ENCODE measurements at regions not wholly inside any gene's neighbourhood (a gene's known extent, or its start where the extent isn't known, plus 50 kb on each side); places are given as distances from the start of the nearest gene placed in this dataset.

- H2AFZ ChIP-seq (ENCODE audit: low read length): no peak overlapping the region
- no peak overlapping the region for H3K9ac ChIP-seq (replicated peaks in 1 of 4; ENCODE audit: extremely low read depth in 1 of 4, low read depth in 3 of 4, low read length in 3 of 4)
- no peak overlapping the region for H4K8ac ChIP-seq (ENCODE audit: extremely low read depth, insufficient read depth, low read length)
- no peaks in the 10 kb centered on the region for H3K79me2 ChIP-seq (ENCODE audit: control insufficient read depth in 1 of 2, insufficient read depth in 2 of 2, low read length in 2 of 2)
- no peak overlapping the region for H2BK120ac ChIP-seq (replicated peaks; ENCODE audit: low read depth, low read length)
- ChIA-PET CTCF (ENCODE audit: partially characterized antibody) (interaction anchor here (0.7 to 1.5 kb wide), 3 partner anchors 10 to 148 kb away, joined by 3 read pairs; no protein-coding TSS in a partner anchor), POLR2A (ENCODE audit: partially characterized antibody) (no interaction called here)
- no peak overlapping the region for H3K4ac ChIP-seq (replicated peaks; ENCODE audit: insufficient read length, low read depth, low read length)
- H2AK5ac ChIP-seq (ENCODE audit: low read depth, low read length): no peak overlapping the region
- no peaks in the 10 kb centered on the region for H3K36me3 ChIP-seq (ENCODE audit: control insufficient read depth in 2 of 4, insufficient read depth in 4 of 4, low read length in 3 of 4)
- H3K27ac ChIP-seq (ENCODE audit: low read depth, low read length): no peak overlapping the region
- no peaks in the 10 kb centered on the region for H3K79me1 ChIP-seq (ENCODE audit: low read depth, low read length)
- DNase-seq (ENCODE audit: low read depth in 1 of 2, low spot score in 2 of 2) (no peak), FAIRE-seq (no peak)
- no peak overlapping the region for H3K18ac ChIP-seq (ENCODE audit: extremely low read depth, low read length)
- no peaks in the 10 kb centered on the region for H3K23me2 ChIP-seq (ENCODE audit: low read depth, low read length)
- no peak for TF ChIP-seq ZNF274 (IDR thresholded peaks at IDR 0.05; ENCODE audit: borderline replicate concordance, extremely low read depth, low read length)
- TF ChIP-seq CEBPB (IDR thresholded peaks at IDR 0.05; ENCODE audit: low read depth, low read length): no peak
- no peak for TF ChIP-seq USF2 (IDR thresholded peaks at IDR 0.05; ENCODE audit: low read length)
- TF ChIP-seq RNF2 (IDR thresholded peaks at IDR 0.05; ENCODE audit: borderline replicate concordance, low read depth, low read length, missing control alignments, poor library complexity, severe bottlenecking): no peak
- TF ChIP-seq BCL11A (IDR thresholded peaks at IDR 0.05; ENCODE audit: low read depth in 2 of 2, low read length in 2 of 2): no peak
- TF ChIP-seq BACH1 (IDR thresholded peaks at IDR 0.05; ENCODE audit: low read length): no peak
- no peak for TF ChIP-seq TAF1 (IDR thresholded peaks at IDR 0.05; ENCODE audit: low read depth, low read length)
- TF ChIP-seq ASH2L (IDR thresholded peaks at IDR 0.05; ENCODE audit: low read length): no peak
- TF ChIP-seq SAP30 (IDR thresholded peaks at IDR 0.05; ENCODE audit: insufficient read depth, insufficient replicate concordance, low read length): no peak
- TF ChIP-seq POU5F1 (IDR thresholded peaks at IDR 0.05; ENCODE audit: low read depth, low read length): no peak
- TF ChIP-seq MAX (IDR thresholded peaks at IDR 0.05): no peak
- TF ChIP-seq HDAC6 (IDR thresholded peaks at IDR 0.05; ENCODE audit: low read depth, low read length): no peak
- no peaks in the 10 kb centered on the region for H3K9me3 ChIP-seq (ENCODE audit: insufficient read depth in 2 of 2, low read depth in 1 of 2, low read length in 1 of 2)
- no peak overlapping the region for H2BK20ac ChIP-seq (ENCODE audit: low read length)
- H2BK5ac ChIP-seq (ENCODE audit: low read depth, low read length): no peak overlapping the region
- H3K4me2 ChIP-seq (ENCODE audit: insufficient read depth in 1 of 2, low read depth in 2 of 2, low read length in 2 of 2): no peak overlapping the region
- H3K27me3 ChIP-seq (replicated peaks in 1 of 4; ENCODE audit: control insufficient read depth in 3 of 4, extremely low read depth in 1 of 4, insufficient read depth in 3 of 4, low read length in 3 of 4): no peaks in the 10 kb centered on the region; a peak in 1 of 7 replicates
- H3K4me3 ChIP-seq (ENCODE audit: extremely low read depth in 1 of 4, insufficient read depth in 2 of 4, low read depth in 3 of 4, low read length in 4 of 4): no peak overlapping the region
- peaks cover 0 to 8% (median 5%) of the 10 kb centered on the region in 4 experiments; a peak in 5 of 7 replicates for H3K4me1 ChIP-seq (replicated peaks in 1 of 4; ENCODE audit: control insufficient read depth in 3 of 4, insufficient read depth in 4 of 4, low read length in 3 of 4)
- no peak overlapping the region for H3K23ac ChIP-seq (ENCODE audit: insufficient read length)
- no peak overlapping the region for H3K14ac ChIP-seq (ENCODE audit: insufficient read length)
- 86% methylated on average over 10 of the region's 10 CpGs; no CpG with 5 or more reads in 1 of the 2 experiments for WGBS, 2 experiments (ENCODE audit: extremely low coverage in 1 of 2, insufficient coverage in 1 of 2, insufficient read length in 1 of 2, insufficient replicate concordance in 2 of 2, low coverage in 1 of 2, low lambda C conversion rate in 2 of 2, missing lambda C conversion rate in 1 of 2)
- H2BK15ac ChIP-seq (ENCODE audit: low read length): no peak overlapping the region
- no peak overlapping the region for H3K56ac ChIP-seq (replicated peaks; ENCODE audit: insufficient read length, low read depth, low read length)
- H2BK12ac ChIP-seq (ENCODE audit: low read depth, low read length): no peak overlapping the region
- no peak overlapping the region for H4K5ac ChIP-seq (ENCODE audit: insufficient read length, low read depth, low read length)
- H4K20me1 ChIP-seq (replicated peaks in 1 of 2; ENCODE audit: control insufficient read depth in 1 of 2, insufficient read depth in 2 of 2, low read length in 2 of 2): no peaks in the 10 kb centered on the region
- no peak overlapping the region for H4K91ac ChIP-seq (replicated peaks; ENCODE audit: insufficient read length, low read length)
These were observed 203.1 kb downstream of the OPA1 start for GRCh38 chr3:193796089-193796488.

All from H1 (cell line).